Embryonic facial prominence (tissue), 1 donor: ENCODE measurements at regions not wholly inside any gene's neighbourhood (a gene's known extent, or its start where the extent isn't known, plus 50 kb on each side); places are given as distances from the start of the nearest gene placed in this dataset.

Experiments
- DNase-seq: peaks from one replicate; pipeline ENCODE4 v3.0.0-alpha.2; 2016; ENCODE audit errors: extremely low spot score

GRCh38 chr2:205937211-205937610, 148.8 kb downstream of the INO80D start:
- no peak for DNase-seq

- no peak for DNase-seq
These were observed 149.5 kb downstream of the INO80D start for GRCh38 chr2:205936446-205936845.

GRCh38 chr2:205934443-205934842, 151.5 kb downstream of the INO80D start:
- no peak for DNase-seq

GRCh38 chr2:205932861-205933260, 153.1 kb downstream of the INO80D start:
- DNase-seq: no peak

- DNase-seq: no peak
These were observed 154.6 kb downstream of the INO80D start for GRCh38 chr2:205931388-205931787.

GRCh38 chr2:205930209-205930608, 155.8 kb downstream of the INO80D start:
- no peak for DNase-seq

GRCh38 chr2:205929246-205929942, 156.6 kb downstream of the INO80D start:
- DNase-seq: no peak

GRCh38 chr2:205925373-205926337, 160.3 kb downstream of the INO80D start:
- DNase-seq: peak; percentile 61

- no peak for DNase-seq
These were observed 161.3 kb downstream of the INO80D start for GRCh38 chr2:205924676-205925075.

GRCh38 chr2:205915130-205915524, 170.8 kb downstream of the INO80D start:
- DNase-seq: no peak

- DNase-seq: no peak
These were observed 171.5 kb downstream of the INO80D start for GRCh38 chr2:205914213-205915129.

- DNase-seq: no peak
These were observed 172.3 kb downstream of the INO80D start for GRCh38 chr2:205913668-205914067.

- no peak for DNase-seq
These were observed 174.7 kb downstream of the INO80D start for GRCh38 chr2:205911306-205911705.

- DNase-seq: no peak
These were observed 176.8 kb downstream of the INO80D start for GRCh38 chr2:205909184-205909572.

GRCh38 chr2:205908212-205909183, 177.5 kb downstream of the INO80D start:
- DNase-seq: peak; percentile 49

- DNase-seq: no peak
These were observed 179.6 kb downstream of the INO80D start for GRCh38 chr2:205906419-205906818.

- no peak for DNase-seq
These were observed 180.4 kb downstream of the INO80D start for GRCh38 chr2:205905576-205905975.

GRCh38 chr2:205904873-205905272, 181.1 kb downstream of the INO80D start:
- no peak for DNase-seq

- no peak for DNase-seq
These were observed 182.3 kb downstream of the INO80D start for GRCh38 chr2:205903549-205904129.

- no peak for DNase-seq
These were observed 183.1 kb downstream of the INO80D start for GRCh38 chr2:205902900-205903237.
